ENCODE measurements at regions not wholly inside any gene's neighbourhood (a gene's known extent, or its start where the extent isn't known, plus 50 kb on each side); places are given as distances from the start of the nearest gene placed in this dataset.

GRCh38 chr11:30719371-30719770 lies 133.2 kb upstream of the MPPED2 start:
- no peak overlapping the region for H3K27ac ChIP-seq (replicated peaks)
- H3K4me3 ChIP-seq (replicated peaks; ENCODE audit: insufficient read depth, low read length), result no peak overlapping the region
- TF ChIP-seq CTCF (IDR thresholded peaks at IDR 0.05; ENCODE audit: insufficient read depth, low read length), result no peak
- no peak for TF ChIP-seq GABPA (IDR thresholded peaks at IDR 0.05; ENCODE audit: low read depth)
- TF ChIP-seq POLR2AphosphoS5 (IDR thresholded peaks at IDR 0.05; ENCODE audit: low read depth), result no peak
- TF ChIP-seq SPI1 (IDR thresholded peaks at IDR 0.05; ENCODE audit: borderline replicate concordance, low read depth), result no peak
- no peak for TF ChIP-seq REST (IDR thresholded peaks at IDR 0.05; ENCODE audit: insufficient replicate concordance, low read depth)
- DNase-seq (ENCODE audit: low read depth in 1 of 2, low spot score in 1 of 2), result no peak
- H3K27me3 ChIP-seq (ENCODE audit: insufficient read depth, poor library complexity, severe bottlenecking), result no peaks in the 10 kb centered on the region

- no peak overlapping the region for H3K27ac ChIP-seq (replicated peaks)
- H3K27me3 ChIP-seq (ENCODE audit: insufficient read depth, poor library complexity, severe bottlenecking), result no peaks in the 10 kb centered on the region
- TF ChIP-seq CTCF (IDR thresholded peaks at IDR 0.05; ENCODE audit: insufficient read depth, low read length) (no peak), POLR2AphosphoS5 (IDR thresholded peaks at IDR 0.05; ENCODE audit: low read depth) (no peak), GABPA (IDR thresholded peaks at IDR 0.05; ENCODE audit: low read depth) (no peak), REST (IDR thresholded peaks at IDR 0.05; ENCODE audit: insufficient replicate concordance, low read depth) (no peak), SPI1 (IDR thresholded peaks at IDR 0.05; ENCODE audit: borderline replicate concordance, low read depth) (no peak)
- H3K4me3 ChIP-seq (replicated peaks; ENCODE audit: insufficient read depth, low read length), result no peak overlapping the region
- no peak for DNase-seq (ENCODE audit: low read depth in 1 of 2, low spot score in 1 of 2)
Observed at GRCh38 chr11:30717641-30718040, 131.5 kb upstream of the MPPED2 start.

- Histone ChIP-seq H3K27me3 (ENCODE audit: insufficient read depth, poor library complexity, severe bottlenecking) (no peaks in the 10 kb centered on the region), H3K4me3 (replicated peaks; ENCODE audit: insufficient read depth, low read length) (no peak overlapping the region), H3K27ac (replicated peaks) (no peak overlapping the region)
- TF ChIP-seq POLR2AphosphoS5 (IDR thresholded peaks at IDR 0.05; ENCODE audit: low read depth) (no peak), REST (IDR thresholded peaks at IDR 0.05; ENCODE audit: insufficient replicate concordance, low read depth) (no peak), CTCF (IDR thresholded peaks at IDR 0.05; ENCODE audit: insufficient read depth, low read length) (no peak), SPI1 (IDR thresholded peaks at IDR 0.05; ENCODE audit: borderline replicate concordance, low read depth) (no peak), GABPA (IDR thresholded peaks at IDR 0.05; ENCODE audit: low read depth) (no peak)
- no peak for DNase-seq (ENCODE audit: low read depth in 1 of 2, low spot score in 1 of 2)
Observed at GRCh38 chr11:30717009-30717408, 130.9 kb upstream of the MPPED2 start.
